Keratinocyte (primary cell): ENCODE measurements at regions not wholly inside any gene's neighbourhood (a gene's known extent, or its start where the extent isn't known, plus 50 kb on each side); places are given as distances from the start of the nearest gene placed in this dataset.

Source experiments
- EZH2 ChIP-seq: IDR thresholded peaks from one replicate; pipeline ENCODE4 v1.6.1; 2012; ENCODE audit warnings: inconsistent platforms, mild to moderate bottlenecking, low read length, moderate library complexity
- TF ChIP-seq, protein P1 (sequence below), 3 experiments: IDR thresholded peaks in 1 of 3; conservative IDR thresholded peaks in 1 of 3; optimal IDR thresholded peaks in 1 of 3; 2 replicates in 2 of 3; 3 replicates in 1 of 3; pipeline versions ENCODE3 to v1.5.1; 2011; ENCODE audit warnings: low read length in 3 of 3, mild to moderate bottlenecking in 3 of 3, moderate library complexity in 2 of 3, control low read depth in 1 of 3, inconsistent platforms in 1 of 3; ENCODE audit not compliant: insufficient read depth in 2 of 3; ENCODE audit errors: extremely low read depth in 1 of 3

DNA sequence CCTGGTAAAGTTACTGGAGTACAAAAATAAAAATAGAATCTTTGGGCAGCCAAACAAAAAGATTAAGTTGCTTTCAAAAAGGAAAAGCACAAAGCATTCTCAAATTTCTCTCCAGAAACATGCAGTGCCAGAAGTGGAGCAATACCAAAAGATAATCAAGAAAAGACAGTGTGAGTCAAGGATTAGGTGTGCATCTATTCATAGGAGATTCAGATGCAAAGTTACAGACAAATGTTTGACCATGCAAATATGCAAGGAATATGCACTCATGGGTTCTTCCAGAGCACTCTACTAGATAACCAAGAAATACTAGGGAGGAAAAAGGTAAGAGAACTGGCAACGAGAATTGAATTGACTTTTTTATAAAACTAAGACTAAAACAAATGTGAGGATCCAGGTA, 51.8 kb upstream of the CDH20 start:
- TF ChIP-seq, protein P1, sequence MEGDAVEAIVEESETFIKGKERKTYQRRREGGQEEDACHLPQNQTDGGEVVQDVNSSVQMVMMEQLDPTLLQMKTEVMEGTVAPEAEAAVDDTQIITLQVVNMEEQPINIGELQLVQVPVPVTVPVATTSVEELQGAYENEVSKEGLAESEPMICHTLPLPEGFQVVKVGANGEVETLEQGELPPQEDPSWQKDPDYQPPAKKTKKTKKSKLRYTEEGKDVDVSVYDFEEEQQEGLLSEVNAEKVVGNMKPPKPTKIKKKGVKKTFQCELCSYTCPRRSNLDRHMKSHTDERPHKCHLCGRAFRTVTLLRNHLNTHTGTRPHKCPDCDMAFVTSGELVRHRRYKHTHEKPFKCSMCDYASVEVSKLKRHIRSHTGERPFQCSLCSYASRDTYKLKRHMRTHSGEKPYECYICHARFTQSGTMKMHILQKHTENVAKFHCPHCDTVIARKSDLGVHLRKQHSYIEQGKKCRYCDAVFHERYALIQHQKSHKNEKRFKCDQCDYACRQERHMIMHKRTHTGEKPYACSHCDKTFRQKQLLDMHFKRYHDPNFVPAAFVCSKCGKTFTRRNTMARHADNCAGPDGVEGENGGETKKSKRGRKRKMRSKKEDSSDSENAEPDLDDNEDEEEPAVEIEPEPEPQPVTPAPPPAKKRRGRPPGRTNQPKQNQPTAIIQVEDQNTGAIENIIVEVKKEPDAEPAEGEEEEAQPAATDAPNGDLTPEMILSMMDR (optimal IDR thresholded peaks at IDR 0.05 in 1 of 3, IDR thresholded peaks at IDR 0.05 in 1 of 3, conservative IDR thresholded peaks at IDR 0.05 in 1 of 3; ENCODE audit: extremely low read depth in 1 of 3, insufficient read depth in 2 of 3, low read length in 3 of 3): no peak
- TF ChIP-seq EZH2: no peak
